Calu3 (cell line): ENCODE measurements at regions not wholly inside any gene's neighbourhood (a gene's known extent, or its start where the extent isn't known, plus 50 kb on each side); places are given as distances from the start of the nearest gene placed in this dataset.

Source experiments
- BruUV-seq: library from RNA; stranded (reverse); fragments of 400-500 nt; replicated peaks from 2 replicates; lab custom pipeline; 2021; lab: Mats Ljungman, UMichigan
- CTCF ChIA-PET: fragments of 300-600 bp; sonication (Branson Sonifier 250); formaldehyde crosslinking; loops from one replicate; lab custom pipeline; 2022; ENCODE audit warnings: antibody characterized with exemption; lab: Charles Lee
- DNase-seq: peaks from one replicate; pipeline ENCODE4 v3.0.0; 2022
- H3K27ac Mint-ChIP-seq: one replicate; pipeline ENCODE4 v1.8.0; 2022; ENCODE audit warnings: mixed read lengths; ENCODE audit not compliant: unreplicated experiment
- H3K27me3 Mint-ChIP-seq: one replicate; pipeline ENCODE4 v1.8.0; 2022; ENCODE audit warnings: mixed read lengths; ENCODE audit not compliant: unreplicated experiment
- H3K36me3 Mint-ChIP-seq: one replicate; pipeline ENCODE4 v1.8.0; 2022; ENCODE audit warnings: mild to moderate bottlenecking, moderate library complexity, mixed read lengths; ENCODE audit not compliant: insufficient read depth, unreplicated experiment
- H3K4me1 Mint-ChIP-seq: one replicate; pipeline ENCODE4 v1.8.0; 2022; ENCODE audit warnings: mild to moderate bottlenecking, low read depth, mixed read lengths; ENCODE audit not compliant: unreplicated experiment
- H3K4me3 Mint-ChIP-seq: one replicate; pipeline ENCODE4 v1.8.0; 2022; ENCODE audit warnings: mild to moderate bottlenecking, low read depth, moderate library complexity, mixed read lengths; ENCODE audit not compliant: unreplicated experiment
- H3K9me3 Mint-ChIP-seq: one replicate; pipeline ENCODE4 v1.8.0; 2022; ENCODE audit warnings: low read depth, mixed read lengths; ENCODE audit not compliant: unreplicated experiment
- intact Hi-C: fragments of 100-400 bp; cut with micrococcal nuclease; formaldehyde crosslinking; loops from one replicate; pipeline ENCODE4 v1.10.0; 2022; ENCODE audit not compliant: unreplicated experiment
- TF ChIP-seq, protein P1 (sequence below): fragments of 200-600 bp; IDR thresholded peaks from one replicate; pipeline ENCODE4 v1.8.0; 2022; ENCODE audit warnings: antibody characterized with exemption; ENCODE audit not compliant: unreplicated experiment

DNA sequence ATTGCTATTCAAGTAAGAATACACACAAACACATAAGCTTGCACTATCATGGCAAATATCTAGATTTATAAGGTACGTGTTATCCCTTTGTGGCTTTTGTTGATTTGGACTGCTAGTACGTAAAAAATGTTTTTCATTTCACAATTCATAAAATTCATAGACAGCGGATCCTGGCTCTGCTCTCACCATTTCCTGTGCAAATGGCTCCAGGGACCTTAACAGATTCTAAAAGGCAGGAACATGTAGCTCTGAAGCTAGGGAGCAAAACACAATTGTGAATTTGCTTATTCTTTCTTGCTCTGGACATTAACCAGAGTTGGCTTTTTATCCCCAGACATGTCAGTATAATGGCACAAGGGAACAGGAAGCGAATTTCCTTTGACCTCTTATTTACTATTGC, 1019.9 kb upstream of the WWC1 start:
- intact Hi-C loops = no loop called here
- Mint-ChIP-seq H3K27ac (no peak overlapping the region), H3K27me3 (no peaks in the 10 kb centered on the region), H3K4me3 (no peak overlapping the region), H3K4me1 (no peaks in the 10 kb centered on the region), H3K9me3 (no peaks in the 10 kb centered on the region), H3K36me3 (no peaks in the 10 kb centered on the region)
- no TSS peak for BruUV-seq
- TF ChIP-seq, protein P1, sequence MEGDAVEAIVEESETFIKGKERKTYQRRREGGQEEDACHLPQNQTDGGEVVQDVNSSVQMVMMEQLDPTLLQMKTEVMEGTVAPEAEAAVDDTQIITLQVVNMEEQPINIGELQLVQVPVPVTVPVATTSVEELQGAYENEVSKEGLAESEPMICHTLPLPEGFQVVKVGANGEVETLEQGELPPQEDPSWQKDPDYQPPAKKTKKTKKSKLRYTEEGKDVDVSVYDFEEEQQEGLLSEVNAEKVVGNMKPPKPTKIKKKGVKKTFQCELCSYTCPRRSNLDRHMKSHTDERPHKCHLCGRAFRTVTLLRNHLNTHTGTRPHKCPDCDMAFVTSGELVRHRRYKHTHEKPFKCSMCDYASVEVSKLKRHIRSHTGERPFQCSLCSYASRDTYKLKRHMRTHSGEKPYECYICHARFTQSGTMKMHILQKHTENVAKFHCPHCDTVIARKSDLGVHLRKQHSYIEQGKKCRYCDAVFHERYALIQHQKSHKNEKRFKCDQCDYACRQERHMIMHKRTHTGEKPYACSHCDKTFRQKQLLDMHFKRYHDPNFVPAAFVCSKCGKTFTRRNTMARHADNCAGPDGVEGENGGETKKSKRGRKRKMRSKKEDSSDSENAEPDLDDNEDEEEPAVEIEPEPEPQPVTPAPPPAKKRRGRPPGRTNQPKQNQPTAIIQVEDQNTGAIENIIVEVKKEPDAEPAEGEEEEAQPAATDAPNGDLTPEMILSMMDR = no peak
- DNase-seq = no peak
- CTCF ChIA-PET = interaction anchor here (1.0 kb wide), 1 partner anchor 10 kb away, joined by 3 read pairs; no protein-coding TSS in a partner anchor

DNA sequence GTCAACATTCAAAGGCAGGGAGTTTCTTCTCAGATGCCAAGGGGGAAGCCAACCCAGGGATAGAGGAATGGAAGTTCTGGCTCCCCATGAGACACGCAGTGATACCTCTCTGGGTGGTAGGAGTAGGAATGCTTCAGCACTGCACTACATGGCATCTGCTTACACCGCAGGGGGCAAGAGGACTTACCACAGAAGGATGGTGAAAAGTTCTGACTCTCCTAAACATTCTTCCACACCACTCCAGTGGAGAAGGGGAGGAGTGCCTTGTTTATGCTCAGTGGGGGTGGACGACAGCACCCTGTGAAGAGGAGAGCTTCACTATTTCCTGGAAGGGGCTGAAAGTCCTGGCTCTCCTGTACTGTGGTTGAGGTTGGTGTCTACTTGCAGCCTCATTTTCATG, 1011.3 kb upstream of the WWC1 start:
- Mint-ChIP-seq H3K27ac (no peak overlapping the region), H3K4me1 (no peaks in the 10 kb centered on the region), H3K9me3 (peaks cover 2% of the 10 kb centered on the region), H3K36me3 (no peaks in the 10 kb centered on the region), H3K4me3 (no peak overlapping the region), H3K27me3 (peaks cover 9% of the 10 kb centered on the region)
- DNase-seq = no peak
- TF ChIP-seq, protein P1 = no peak
- intact Hi-C loops = no loop called here
- CTCF ChIA-PET = interaction anchor here (0.5 kb wide), 1 partner anchor 62 kb away, joined by 3 read pairs; no protein-coding TSS in a partner anchor
- no TSS peak for BruUV-seq

DNA sequence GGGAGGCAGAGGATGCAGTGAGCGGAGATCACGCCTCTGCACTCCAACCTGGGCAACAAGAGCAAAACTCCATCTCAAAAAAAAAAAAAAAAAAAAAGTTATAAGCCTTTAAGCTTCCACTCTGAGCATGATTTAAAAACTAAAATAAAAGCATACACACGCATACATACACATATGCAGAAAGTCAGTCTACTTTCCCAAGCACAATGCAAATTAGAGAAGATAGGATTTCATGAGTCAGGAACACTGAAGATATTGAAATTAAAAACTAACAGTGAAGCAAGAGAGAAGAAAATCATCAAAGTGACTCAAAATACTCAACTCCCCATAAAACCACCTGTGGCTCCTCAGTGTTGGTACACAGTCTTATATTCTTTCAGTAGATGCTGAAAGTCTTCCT, 1009.5 kb upstream of the WWC1 start:
- intact Hi-C loops = no loop called here
- Mint-ChIP-seq H3K4me3 (no peak overlapping the region), H3K27ac (no peak overlapping the region), H3K36me3 (no peaks in the 10 kb centered on the region), H3K9me3 (peaks cover 2% of the 10 kb centered on the region), H3K27me3 (peaks cover 9% of the 10 kb centered on the region), H3K4me1 (no peaks in the 10 kb centered on the region)
- no peak for DNase-seq
- TF ChIP-seq, protein P1 = no peak
- BruUV-seq = no TSS peak
- CTCF ChIA-PET = interaction anchor here (0.6 kb wide), 1 partner anchor 83 kb away, joined by 5 read pairs; no protein-coding TSS in a partner anchor

DNA sequence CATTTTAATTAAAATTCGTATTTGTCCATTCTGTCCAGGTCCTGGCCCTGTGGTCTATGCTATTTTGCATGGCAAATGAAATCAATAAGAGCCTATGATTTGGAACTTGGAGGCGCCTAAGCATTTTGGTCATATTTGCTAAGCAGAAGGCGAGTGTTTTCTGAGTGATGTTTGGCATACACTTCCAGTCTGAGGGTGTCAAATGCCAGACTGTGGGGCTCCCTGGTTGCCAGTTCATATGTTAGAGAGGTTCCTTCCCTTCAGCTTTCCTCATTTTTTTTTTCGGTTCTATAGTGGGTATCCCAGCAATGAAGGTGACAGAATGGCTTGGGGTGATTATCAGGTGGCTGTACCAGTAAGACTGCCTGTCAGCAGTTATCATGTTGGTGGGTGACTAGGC, 1007.8 kb upstream of the WWC1 start:
- CTCF ChIA-PET = no interaction called here
- H3K27me3 Mint-ChIP-seq = peaks cover 9% of the 10 kb centered on the region
- TF ChIP-seq, protein P1 = no peak
- no TSS peak for BruUV-seq
- intact Hi-C loops = no loop called here
- no peaks in the 10 kb centered on the region for H3K4me1 Mint-ChIP-seq
- H3K9me3 Mint-ChIP-seq = peaks cover 2% of the 10 kb centered on the region
- H3K36me3 Mint-ChIP-seq = no peaks in the 10 kb centered on the region
- no peak overlapping the region for H3K27ac Mint-ChIP-seq
- no peak overlapping the region for H3K4me3 Mint-ChIP-seq
- DNase-seq = no peak
